PFSK-1 (cell line): ENCODE measurements at regions not wholly inside any gene's neighbourhood (a gene's known extent, or its start where the extent isn't known, plus 50 kb on each side); places are given as distances from the start of the nearest gene placed in this dataset.

ENCODE experiments used
- POLR2AphosphoS5 ChIP-seq: IDR thresholded peaks from 2 replicates; pipeline ENCODE4 v1.6.1; 2012; ENCODE audit warnings: low read depth, mild to moderate bottlenecking, control low read depth, low read length, moderate library complexity
- SIN3A ChIP-seq: IDR thresholded peaks from 2 replicates; pipeline ENCODE4 v1.6.1; 2012; ENCODE audit warnings: mild to moderate bottlenecking, low read length, moderate library complexity, borderline replicate concordance; ENCODE audit not compliant: insufficient read depth
- TAF1 ChIP-seq: IDR thresholded peaks from 2 replicates; pipeline ENCODE4 v1.6.1; 2012; ENCODE audit warnings: low read length, control low read depth, borderline replicate concordance; ENCODE audit not compliant: insufficient read depth

DNA sequence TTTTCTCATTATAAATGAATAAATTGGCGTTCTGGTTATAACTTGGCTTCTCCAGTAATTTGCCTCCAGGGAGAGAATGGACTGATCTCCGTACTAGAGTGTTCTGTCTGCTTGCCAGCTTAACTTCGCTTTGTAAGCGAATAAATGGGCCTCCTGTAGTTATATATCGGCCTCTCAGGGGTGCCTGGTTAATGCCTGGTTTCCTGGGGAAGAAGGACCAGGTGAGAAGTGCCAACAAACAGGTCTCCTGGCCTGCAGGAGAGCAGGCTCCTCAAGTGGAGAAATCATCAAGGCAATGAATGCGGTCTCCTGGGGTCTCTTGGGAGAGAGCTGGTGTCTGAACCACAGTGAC is 107.4 kb upstream of the SERBP1 start:
- TF ChIP-seq SIN3A (no peak), POLR2AphosphoS5 (no peak), TAF1 (no peak)
